H1 (cell line): ENCODE measurements at regions not wholly inside any gene's neighbourhood (a gene's known extent, or its start where the extent isn't known, plus 50 kb on each side); places are given as distances from the start of the nearest gene placed in this dataset.

Source experiments
- CTCF ChIA-PET: fragments of 300-600 bp; sonication (Branson Sonifier 250); formaldehyde crosslinking; loops from one replicate; lab custom pipeline; 2021; ENCODE audit not compliant: partially characterized antibody; lab: Charles Lee
- POLR2A ChIA-PET: fragments of 300-600 bp; sonication (Branson Sonifier 250); formaldehyde crosslinking; loops from one replicate; lab custom pipeline; 2021; ENCODE audit warnings: inconsistent platforms; ENCODE audit not compliant: partially characterized antibody; lab: Charles Lee
- DNase-seq, 2 experiments: peaks; one replicate each; pipeline versions ENCODE4 v3.0.0 to v3.0.0-alpha.2; 2010 to 2022; ENCODE audit warnings: low spot score in 2 of 2, low read depth in 1 of 2, mixed read lengths in 1 of 2
- FAIRE-seq: peaks from 2 replicates; lab custom pipeline; 2011; peaks lifted over from hg19 to GRCh38; lab: Jason Lieb, UNC
- H2AFZ ChIP-seq: 2 replicates; pipeline ENCODE4 v1.8.1; 2012; ENCODE audit warnings: low read length, inconsistent platforms
- H2AK5ac ChIP-seq: 2 replicates; pipeline ENCODE4 v1.6.1; 2013; ENCODE audit warnings: low read depth, low read length
- H2BK120ac ChIP-seq: replicated peaks from 2 replicates; pipeline ENCODE3; 2013; ENCODE audit warnings: low read depth, low read length, inconsistent platforms
- H2BK12ac ChIP-seq: 2 replicates; pipeline ENCODE4 v1.6.1; 2013; ENCODE audit warnings: low read depth, low read length
- H2BK15ac ChIP-seq: 2 replicates; pipeline ENCODE4 v1.6.1; 2013; ENCODE audit warnings: low read length
- H2BK20ac ChIP-seq: 2 replicates; pipeline ENCODE4 v1.6.1; 2013; ENCODE audit warnings: low read length
- H2BK5ac ChIP-seq: 2 replicates; pipeline ENCODE4 v1.6.1; 2013; ENCODE audit warnings: low read depth, low read length
- H3K14ac ChIP-seq: 2 replicates; pipeline ENCODE4 v1.6.1; 2013; ENCODE audit warnings: inconsistent platforms; ENCODE audit not compliant: insufficient read length
- H3K18ac ChIP-seq: 2 replicates; pipeline ENCODE4 v1.6.1; 2013; ENCODE audit warnings: low read length; ENCODE audit errors: extremely low read depth
- H3K23ac ChIP-seq: 2 replicates; pipeline ENCODE4 v1.6.1; 2013; ENCODE audit warnings: inconsistent platforms; ENCODE audit not compliant: insufficient read length
- H3K23me2 ChIP-seq: 2 replicates; pipeline ENCODE4 v1.6.1; 2013; ENCODE audit warnings: low read depth, low read length
- H3K27ac ChIP-seq: 2 replicates; pipeline ENCODE4 v1.6.1; 2011; ENCODE audit warnings: low read depth, low read length, inconsistent platforms
- H3K27me3 ChIP-seq, 4 experiments: replicated peaks in 1 of 4; 1 replicate in 1 of 4; 2 replicates in 3 of 4; pipeline versions ENCODE4 v1.6.1 to v1.8.1; 2011 to 2013; ENCODE audit warnings: low read length in 3 of 4, mild to moderate bottlenecking in 3 of 4, inconsistent platforms in 2 of 4, mixed read lengths in 2 of 4, moderate library complexity in 1 of 4; ENCODE audit not compliant: control insufficient read depth in 3 of 4, insufficient read depth in 3 of 4; ENCODE audit errors: extremely low read depth in 1 of 4
- H3K36me3 ChIP-seq, 4 experiments: 2 replicates each; pipeline versions ENCODE4 v1.6.1 to v1.8.1; 2011 to 2013; ENCODE audit warnings: mild to moderate bottlenecking in 4 of 4, low read length in 3 of 4, moderate library complexity in 2 of 4, control low read depth in 1 of 4, inconsistent platforms in 1 of 4; ENCODE audit not compliant: insufficient read depth in 4 of 4, control insufficient read depth in 2 of 4
- H3K4ac ChIP-seq: replicated peaks from 2 replicates; pipeline ENCODE3; 2013; ENCODE audit warnings: low read length, low read depth, mixed read lengths, inconsistent platforms; ENCODE audit not compliant: insufficient read length
- H3K4me1 ChIP-seq, 4 experiments: replicated peaks in 1 of 4; 1 replicate in 1 of 4; 2 replicates in 3 of 4; pipeline versions ENCODE4 v1.6.1 to v1.8.1; 2011 to 2013; ENCODE audit warnings: low read length in 3 of 4, inconsistent platforms in 2 of 4, mixed read lengths in 1 of 4; ENCODE audit not compliant: insufficient read depth in 4 of 4, control insufficient read depth in 3 of 4
- H3K4me2 ChIP-seq, 2 experiments: 2 replicates each; pipeline versions ENCODE4 v1.6.1 to v1.8.1; 2011 to 2013; ENCODE audit warnings: low read depth in 2 of 2, low read length in 2 of 2, control low read depth in 1 of 2, inconsistent platforms in 1 of 2, mild to moderate bottlenecking in 1 of 2; ENCODE audit not compliant: insufficient read depth in 1 of 2
- H3K4me3 ChIP-seq, 4 experiments: fragments of 200-600, 300-600 bp in 1 of 4; sonication (generic), shearing (Covaris generic), sonication (Bioruptor Twin) in 1 of 4; 2 replicates each; pipeline versions ENCODE4 v1.5.1 to v1.8.1; 2011 to 2016; ENCODE audit warnings: low read length in 4 of 4, low read depth in 3 of 4, control low read depth in 2 of 4, inconsistent platforms in 2 of 4, mild to moderate bottlenecking in 2 of 4, mixed read lengths in 1 of 4, moderate library complexity in 1 of 4; ENCODE audit not compliant: insufficient read depth in 2 of 4; ENCODE audit errors: extremely low read depth in 1 of 4
- H3K56ac ChIP-seq: replicated peaks from 2 replicates; pipeline ENCODE3; 2013; ENCODE audit warnings: low read depth, mild to moderate bottlenecking, mixed read lengths, low read length, inconsistent platforms; ENCODE audit not compliant: insufficient read length
- H3K79me1 ChIP-seq: 2 replicates; pipeline ENCODE4 v1.6.1; 2013; ENCODE audit warnings: low read depth, low read length, control low read depth
- H3K79me2 ChIP-seq, 2 experiments: 2 replicates each; pipeline versions ENCODE4 v1.6.1 to v1.8.1; 2012 to 2013; ENCODE audit warnings: low read length in 2 of 2, mild to moderate bottlenecking in 2 of 2, inconsistent platforms in 1 of 2; ENCODE audit not compliant: insufficient read depth in 2 of 2, control insufficient read depth in 1 of 2
- H3K9ac ChIP-seq, 4 experiments: replicated peaks in 1 of 4; 1 replicate in 1 of 4; 2 replicates in 3 of 4; pipeline versions ENCODE4 v1.6.1 to v1.8.1; 2011 to 2013; ENCODE audit warnings: low read depth in 3 of 4, low read length in 3 of 4, control low read depth in 2 of 4, mild to moderate bottlenecking in 2 of 4, moderate library complexity in 2 of 4, inconsistent platforms in 1 of 4; ENCODE audit errors: extremely low read depth in 1 of 4
- H3K9me3 ChIP-seq, 2 experiments: 2 replicates each; pipeline versions ENCODE4 v1.6.1 to v1.8.1; 2012 to 2013; ENCODE audit warnings: mild to moderate bottlenecking in 2 of 2, moderate library complexity in 2 of 2, control low read depth in 1 of 2, inconsistent platforms in 1 of 2, low read depth in 1 of 2, low read length in 1 of 2, mixed read lengths in 1 of 2; ENCODE audit not compliant: insufficient read depth in 2 of 2
- H4K20me1 ChIP-seq, 2 experiments: replicated peaks in 1 of 2; 2 replicates each; pipeline versions ENCODE3 to v1.8.1; 2011 to 2013; ENCODE audit warnings: inconsistent platforms in 2 of 2, low read length in 2 of 2, mild to moderate bottlenecking in 1 of 2; ENCODE audit not compliant: insufficient read depth in 2 of 2, control insufficient read depth in 1 of 2
- H4K5ac ChIP-seq: 2 replicates; pipeline ENCODE4 v1.6.1; 2013; ENCODE audit warnings: low read length, low read depth, mixed read lengths, inconsistent platforms; ENCODE audit not compliant: insufficient read length
- H4K8ac ChIP-seq: 2 replicates; pipeline ENCODE4 v1.8.0; 2013; ENCODE audit warnings: mild to moderate bottlenecking, moderate library complexity, low read length, inconsistent platforms; ENCODE audit not compliant: insufficient read depth; ENCODE audit errors: extremely low read depth
- H4K91ac ChIP-seq: replicated peaks from 2 replicates; pipeline ENCODE3; 2013; ENCODE audit warnings: low read length, mixed read lengths, inconsistent platforms; ENCODE audit not compliant: insufficient read length
- NANOG ChIP-seq: IDR thresholded peaks from 2 replicates; pipeline ENCODE4 v1.6.1; 2011; ENCODE audit warnings: low read length, low read depth, mild to moderate bottlenecking, inconsistent platforms; ENCODE audit not compliant: insufficient read depth, poor library complexity, severe bottlenecking
- WGBS, 2 experiments: shearing (Covaris generic) in 1 of 2; methylation state at CpG; one replicate each; pipeline versions ENCODE4 v1.1.6 to v1.1.7; 2013 to 2015; ENCODE audit warnings: low lambda C conversion rate in 2 of 2, mixed read lengths in 2 of 2, inconsistent platforms in 1 of 2, low coverage in 1 of 2, missing lambda C conversion rate in 1 of 2; ENCODE audit not compliant: insufficient replicate concordance in 2 of 2, insufficient coverage in 1 of 2, insufficient read length in 1 of 2; ENCODE audit errors: extremely low coverage in 1 of 2, missing lambda C conversion rate in 1 of 2; 5-methylcytosine and 5-hydroxymethylcytosine counted together

GRCh38 chr7:8822595-8822994 lies 389.2 kb downstream of the NXPH1 start:
- Histone ChIP-seq H3K27me3 (no peaks in the 10 kb centered on the region), H3K79me2 (no peaks in the 10 kb centered on the region), H4K5ac (no peak overlapping the region), H3K36me3 (no peaks in the 10 kb centered on the region), H3K56ac (no peak overlapping the region), H4K8ac (no peak overlapping the region), H3K4me1 (no peaks in the 10 kb centered on the region), H3K23me2 (no peaks in the 10 kb centered on the region), H4K20me1 (no peaks in the 10 kb centered on the region), H3K4ac (no peak overlapping the region), H3K14ac (no peak overlapping the region), H4K91ac (no peak overlapping the region), H3K4me3 (no peak overlapping the region), H2AK5ac (no peak overlapping the region), H3K9ac (no peak overlapping the region), H2BK12ac (no peak overlapping the region), H2BK15ac (no peak overlapping the region), H2BK5ac (no peak overlapping the region), H3K27ac (no peak overlapping the region), H3K9me3 (no peaks in the 10 kb centered on the region), H3K4me2 (no peak overlapping the region), H2BK20ac (no peak overlapping the region), H3K18ac (no peak overlapping the region), H3K79me1 (no peaks in the 10 kb centered on the region), H2BK120ac (no peak overlapping the region), H3K23ac (no peak overlapping the region), H2AFZ (no peak overlapping the region)
- DNase-seq (no peak), FAIRE-seq (no peak)
- TF ChIP-seq NANOG, result no peak
- ChIA-PET POLR2A (no interaction called here), CTCF (interaction anchor here (0.9 to 1.1 kb wide), 2 partner anchors 378 to 402 kb away, joined by 3 to 4 read pairs; no protein-coding TSS in a partner anchor)
- 74% methylated on average over 2 of the region's 2 CpGs; no CpG with 5 or more reads in 1 of the 2 experiments for WGBS, 2 experiments
